Adipocyte (in vitro differentiated cells): ENCODE measurements at regions not wholly inside any gene's neighbourhood (a gene's known extent, or its start where the extent isn't known, plus 50 kb on each side); places are given as distances from the start of the nearest gene placed in this dataset.
"Not testable (repeated sequence)": the region's sequence is repeated elsewhere in the genome, so short reads cannot be mapped to it uniquely, and the experiment has no call there.

Experiments used
- DNase-seq: peaks from one replicate; pipeline ENCODE4 v3.0.0-alpha.2; 2015; ENCODE audit warnings: low read depth
- H3K27me3 ChIP-seq: replicated peaks from 2 replicates; pipeline ENCODE4 v1.7.0; 2013; ENCODE audit warnings: mild to moderate bottlenecking, low read length, moderate library complexity; ENCODE audit not compliant: control insufficient read depth, insufficient read depth
- H3K36me3 ChIP-seq: 2 replicates; pipeline ENCODE4 v1.7.0; 2013; ENCODE audit warnings: low read length, mild to moderate bottlenecking, moderate library complexity; ENCODE audit not compliant: control insufficient read depth, insufficient read depth, severe bottlenecking
- H3K4me1 ChIP-seq: 2 replicates; pipeline ENCODE4 v1.7.0; 2013; ENCODE audit warnings: mild to moderate bottlenecking, low read length, moderate library complexity; ENCODE audit not compliant: control insufficient read depth, insufficient read depth
- H3K4me3 ChIP-seq: 2 replicates; pipeline ENCODE4 v1.7.0; 2013; ENCODE audit warnings: mild to moderate bottlenecking, low read length, moderate library complexity
- H3K9ac ChIP-seq: 2 replicates; pipeline ENCODE4 v1.7.0; 2013; ENCODE audit warnings: mild to moderate bottlenecking, low read length, moderate library complexity
- H3K9me3 ChIP-seq: 2 replicates; pipeline ENCODE4 v1.7.0; 2013; ENCODE audit warnings: mild to moderate bottlenecking, low read length, moderate library complexity; ENCODE audit not compliant: control insufficient read depth

- Histone ChIP-seq H3K9me3 (no peaks in the 10 kb centered on the region), H3K4me1 (no peaks in the 10 kb centered on the region), H3K9ac (no peak overlapping the region), H3K27me3 (peaks cover 20% of the 10 kb centered on the region), H3K36me3 (no peaks in the 10 kb centered on the region), H3K4me3 (no peak overlapping the region)
- no peak for DNase-seq
Measured at GRCh38 chr2:175686002-175686401, 316.1 kb downstream of the LNPK start.

- H3K9me3 ChIP-seq = no peaks in the 10 kb centered on the region
- peaks cover 20% of the 10 kb centered on the region for H3K27me3 ChIP-seq
- no peak overlapping the region for H3K9ac ChIP-seq
- no peak overlapping the region for H3K4me3 ChIP-seq
- DNase-seq = no peak
- no peaks in the 10 kb centered on the region for H3K36me3 ChIP-seq
- H3K4me1 ChIP-seq = no peaks in the 10 kb centered on the region
Measured at GRCh38 chr2:175684466-175684865, 317.6 kb downstream of the LNPK start.

GRCh38 chr2:175679728-175680127 is 322.3 kb downstream of the LNPK start:
- no peaks in the 10 kb centered on the region for H3K9me3 ChIP-seq
- no peak overlapping the region for H3K4me3 ChIP-seq
- no peak overlapping the region for H3K9ac ChIP-seq
- H3K27me3 ChIP-seq = peaks cover 3% of the 10 kb centered on the region
- no peak for DNase-seq
- no peaks in the 10 kb centered on the region for H3K36me3 ChIP-seq
- H3K4me1 ChIP-seq = no peaks in the 10 kb centered on the region

GRCh38 chr2:175679231-175679630 is 322.8 kb downstream of the LNPK start:
- Histone ChIP-seq H3K4me1 (no peaks in the 10 kb centered on the region), H3K4me3 (no peak overlapping the region)
- DNase-seq = no peak

GRCh38 chr2:175677880-175678279 is 324.2 kb downstream of the LNPK start:
- DNase-seq = no peak
- no peaks in the 10 kb centered on the region for H3K27me3 ChIP-seq
- H3K9me3 ChIP-seq = no peaks in the 10 kb centered on the region
- no peaks in the 10 kb centered on the region for H3K4me1 ChIP-seq
- H3K9ac ChIP-seq = no peak overlapping the region
- H3K4me3 ChIP-seq = no peak overlapping the region
- no peaks in the 10 kb centered on the region for H3K36me3 ChIP-seq

More at GRCh38 chr2:175679231-175679630, 322.8 kb downstream of the LNPK start:
- Histone ChIP-seq H3K9me3 (no peaks in the 10 kb centered on the region), H3K27me3 (peaks cover 3% of the 10 kb centered on the region), H3K9ac (no peak overlapping the region), H3K36me3 (no peaks in the 10 kb centered on the region)

GRCh38 chr2:175676813-175677212 is 325.3 kb downstream of the LNPK start:
- DNase-seq = no peak
- no peak overlapping the region for H3K4me3 ChIP-seq

GRCh38 chr2:175668804-175669203 is 333.3 kb downstream of the LNPK start:
- not testable (repeated sequence) for H3K36me3 ChIP-seq, H3K4me1 ChIP-seq, H3K9me3 ChIP-seq, H3K4me3 ChIP-seq, DNase-seq, H3K27me3 ChIP-seq, H3K9ac ChIP-seq

More at GRCh38 chr2:175676813-175677212, 325.3 kb downstream of the LNPK start:
- H3K36me3 ChIP-seq = no peaks in the 10 kb centered on the region
- no peaks in the 10 kb centered on the region for H3K9me3 ChIP-seq
- H3K9ac ChIP-seq = no peak overlapping the region
- no peaks in the 10 kb centered on the region for H3K4me1 ChIP-seq
- H3K27me3 ChIP-seq = no peaks in the 10 kb centered on the region

- H3K9ac ChIP-seq = no peak overlapping the region
- peaks cover 2% of the 10 kb centered on the region for H3K27me3 ChIP-seq
- H3K4me1 ChIP-seq = no peaks in the 10 kb centered on the region
- no peak overlapping the region for H3K4me3 ChIP-seq
- H3K9me3 ChIP-seq = no peaks in the 10 kb centered on the region
- no peak for DNase-seq
- no peaks in the 10 kb centered on the region for H3K36me3 ChIP-seq
Measured at GRCh38 chr2:175662335-175662734, 339.7 kb downstream of the LNPK start.

- DNase-seq = no peak
Measured at GRCh38 chr2:175648577-175649063, 353.4 kb downstream of the LNPK start.

GRCh38 chr2:175647058-175647457 is 355.0 kb downstream of the LNPK start:
- no peak overlapping the region for H3K9ac ChIP-seq
- H3K36me3 ChIP-seq = no peaks in the 10 kb centered on the region
- DNase-seq = no peak
- H3K4me3 ChIP-seq = no peak overlapping the region
- H3K27me3 ChIP-seq = no peaks in the 10 kb centered on the region
- peaks cover 20% of the 10 kb centered on the region for H3K9me3 ChIP-seq
- H3K4me1 ChIP-seq = no peaks in the 10 kb centered on the region

More at GRCh38 chr2:175648577-175649063, 353.4 kb downstream of the LNPK start:
- Histone ChIP-seq H3K36me3 (no peaks in the 10 kb centered on the region), H3K4me3 (no peak overlapping the region), H3K27me3 (no peaks in the 10 kb centered on the region), H3K4me1 (no peaks in the 10 kb centered on the region), H3K9me3 (peaks cover 20% of the 10 kb centered on the region), H3K9ac (no peak overlapping the region)

GRCh38 chr2:175640655-175641054 is 361.4 kb downstream of the LNPK start:
- no peak for DNase-seq
- Histone ChIP-seq H3K4me1 (peaks cover 6% of the 10 kb centered on the region), H3K27me3 (no peaks in the 10 kb centered on the region), H3K9ac (no peak overlapping the region), H3K4me3 (no peak overlapping the region), H3K9me3 (no peaks in the 10 kb centered on the region), H3K36me3 (no peaks in the 10 kb centered on the region)

GRCh38 chr2:175633227-175633626 is 368.8 kb downstream of the LNPK start:
- no peak for DNase-seq
- H3K9ac ChIP-seq = no peak overlapping the region
- H3K4me1 ChIP-seq = no peaks in the 10 kb centered on the region
- no peaks in the 10 kb centered on the region for H3K36me3 ChIP-seq
- H3K9me3 ChIP-seq = no peaks in the 10 kb centered on the region
- H3K4me3 ChIP-seq = no peak overlapping the region
- no peaks in the 10 kb centered on the region for H3K27me3 ChIP-seq
